ES-I3 (cell line): ENCODE measurements at regions not wholly inside any gene's neighbourhood (a gene's known extent, or its start where the extent isn't known, plus 50 kb on each side); places are given as distances from the start of the nearest gene placed in this dataset.
"Not testable (repeated sequence)": the region's sequence is repeated elsewhere in the genome, so short reads cannot be mapped to it uniquely, and the experiment has no call there.

ENCODE experiments used
- H3K36me3 ChIP-seq: 2 replicates; pipeline ENCODE4 v1.6.1; 2013; ENCODE audit warnings: mild to moderate bottlenecking, low read length, control low read depth, moderate library complexity; ENCODE audit not compliant: insufficient read depth
- H3K4me1 ChIP-seq: 2 replicates; pipeline ENCODE4 v1.6.1; 2013; ENCODE audit warnings: mild to moderate bottlenecking, control low read depth, low read length; ENCODE audit not compliant: insufficient read depth
- H3K9ac ChIP-seq: 2 replicates; pipeline ENCODE4 v1.6.1; 2013; ENCODE audit warnings: low read depth, mild to moderate bottlenecking, low read length, moderate library complexity
- H3K9me3 ChIP-seq: 2 replicates; pipeline ENCODE4 v1.6.1; 2013; ENCODE audit warnings: mild to moderate bottlenecking, low read length, moderate library complexity; ENCODE audit not compliant: control insufficient read depth, insufficient read depth

GRCh38 chr1:29925058-29925457 lies 688.7 kb downstream of the PTPRU start:
- Histone ChIP-seq H3K36me3 (no peaks in the 10 kb centered on the region), H3K9me3 (no peaks in the 10 kb centered on the region), H3K4me1 (peaks cover 21% of the 10 kb centered on the region), H3K9ac (no peak overlapping the region)

GRCh38 chr1:29924017-29924431 lies 687.7 kb downstream of the PTPRU start:
- no peak overlapping the region for H3K9ac ChIP-seq
- H3K4me1 ChIP-seq, result peaks cover 21% of the 10 kb centered on the region
- H3K36me3 ChIP-seq, result no peaks in the 10 kb centered on the region
- no peaks in the 10 kb centered on the region for H3K9me3 ChIP-seq

GRCh38 chr1:29921741-29922140 lies 685.4 kb downstream of the PTPRU start:
- Histone ChIP-seq H3K9ac (no peak overlapping the region), H3K9me3 (no peaks in the 10 kb centered on the region), H3K36me3 (no peaks in the 10 kb centered on the region), H3K4me1 (peaks cover 21% of the 10 kb centered on the region)

GRCh38 chr1:29920784-29921183 lies 684.5 kb downstream of the PTPRU start:
- Histone ChIP-seq H3K4me1 (peaks cover 15% of the 10 kb centered on the region), H3K9me3 (no peaks in the 10 kb centered on the region), H3K9ac (no peak overlapping the region), H3K36me3 (no peaks in the 10 kb centered on the region)

GRCh38 chr1:29920316-29920715 lies 684.0 kb downstream of the PTPRU start:
- Histone ChIP-seq H3K9ac (no peak overlapping the region), H3K9me3 (no peaks in the 10 kb centered on the region), H3K36me3 (no peaks in the 10 kb centered on the region), H3K4me1 (peaks cover 11% of the 10 kb centered on the region)

- H3K9me3 ChIP-seq, H3K36me3 ChIP-seq, H3K4me1 ChIP-seq, H3K9ac ChIP-seq: not testable (repeated sequence)
Measured at GRCh38 chr1:29919041-29919440, 682.7 kb downstream of the PTPRU start.

GRCh38 chr1:29916656-29917369 lies 680.5 kb downstream of the PTPRU start:
- Histone ChIP-seq H3K9ac (no peak overlapping the region), H3K4me1 (no peaks in the 10 kb centered on the region; the same call in 1 of the 2 replicates), H3K36me3 (no peaks in the 10 kb centered on the region), H3K9me3 (no peaks in the 10 kb centered on the region)

GRCh38 chr1:29914936-29915335 lies 678.6 kb downstream of the PTPRU start:
- Histone ChIP-seq H3K36me3 (no peaks in the 10 kb centered on the region), H3K9me3 (no peaks in the 10 kb centered on the region), H3K4me1 (no peaks in the 10 kb centered on the region; the same call in 1 of the 2 replicates), H3K9ac (no peak overlapping the region)

GRCh38 chr1:29912425-29912824 lies 676.1 kb downstream of the PTPRU start:
- no peaks in the 10 kb centered on the region for H3K9me3 ChIP-seq
- H3K9ac ChIP-seq, result no peak overlapping the region
- peaks cover 5% of the 10 kb centered on the region; the same call in 1 of the 2 replicates for H3K4me1 ChIP-seq
- no peaks in the 10 kb centered on the region for H3K36me3 ChIP-seq

- H3K36me3 ChIP-seq, result no peaks in the 10 kb centered on the region
- H3K9ac ChIP-seq, result no peak overlapping the region
- peaks cover 5% of the 10 kb centered on the region; the same call in 1 of the 2 replicates for H3K4me1 ChIP-seq
- no peaks in the 10 kb centered on the region for H3K9me3 ChIP-seq
Measured at GRCh38 chr1:29909962-29910361, 673.6 kb downstream of the PTPRU start.

- Histone ChIP-seq H3K9ac (no peak overlapping the region), H3K9me3 (no peaks in the 10 kb centered on the region), H3K36me3 (no peaks in the 10 kb centered on the region), H3K4me1 (peaks cover 5% of the 10 kb centered on the region; the same call in 1 of the 2 replicates)
Measured at GRCh38 chr1:29907596-29907995, 671.3 kb downstream of the PTPRU start.

- peaks cover 5% of the 10 kb centered on the region; the same call in 1 of the 2 replicates for H3K4me1 ChIP-seq
- H3K9ac ChIP-seq, result no peak overlapping the region
- H3K9me3 ChIP-seq, result no peaks in the 10 kb centered on the region
- no peaks in the 10 kb centered on the region for H3K36me3 ChIP-seq
Measured at GRCh38 chr1:29906927-29907326, 670.6 kb downstream of the PTPRU start.

- H3K36me3 ChIP-seq, result no peaks in the 10 kb centered on the region
- H3K9me3 ChIP-seq, result no peaks in the 10 kb centered on the region
- H3K9ac ChIP-seq, result no peak overlapping the region
- peaks cover 9% of the 10 kb centered on the region; the same call in 1 of the 2 replicates for H3K4me1 ChIP-seq
Measured at GRCh38 chr1:29903548-29904166, 667.3 kb downstream of the PTPRU start.

- no peaks in the 10 kb centered on the region for H3K9me3 ChIP-seq
- peaks cover 9% of the 10 kb centered on the region; the same call in 1 of the 2 replicates for H3K4me1 ChIP-seq
- H3K9ac ChIP-seq, result no peak overlapping the region
- no peaks in the 10 kb centered on the region for H3K36me3 ChIP-seq
Measured at GRCh38 chr1:29901624-29902325, 665.5 kb downstream of the PTPRU start.
